HG03066 (cell line): ENCODE measurements at regions not wholly inside any gene's neighbourhood (a gene's known extent, or its start where the extent isn't known, plus 50 kb on each side); places are given as distances from the start of the nearest gene placed in this dataset.

ENCODE experiments used
- ATAC-seq: cut with Tn5 transposase; IDR thresholded peaks from one replicate; pipeline ENCODE4 v1.9.1; 2021; ENCODE audit warnings: low read depth; ENCODE audit not compliant: unreplicated experiment

- no peak for ATAC-seq
Observed at GRCh38 chr1:34686531-34686930, 68.3 kb upstream of the GJB5 start.

DNA sequence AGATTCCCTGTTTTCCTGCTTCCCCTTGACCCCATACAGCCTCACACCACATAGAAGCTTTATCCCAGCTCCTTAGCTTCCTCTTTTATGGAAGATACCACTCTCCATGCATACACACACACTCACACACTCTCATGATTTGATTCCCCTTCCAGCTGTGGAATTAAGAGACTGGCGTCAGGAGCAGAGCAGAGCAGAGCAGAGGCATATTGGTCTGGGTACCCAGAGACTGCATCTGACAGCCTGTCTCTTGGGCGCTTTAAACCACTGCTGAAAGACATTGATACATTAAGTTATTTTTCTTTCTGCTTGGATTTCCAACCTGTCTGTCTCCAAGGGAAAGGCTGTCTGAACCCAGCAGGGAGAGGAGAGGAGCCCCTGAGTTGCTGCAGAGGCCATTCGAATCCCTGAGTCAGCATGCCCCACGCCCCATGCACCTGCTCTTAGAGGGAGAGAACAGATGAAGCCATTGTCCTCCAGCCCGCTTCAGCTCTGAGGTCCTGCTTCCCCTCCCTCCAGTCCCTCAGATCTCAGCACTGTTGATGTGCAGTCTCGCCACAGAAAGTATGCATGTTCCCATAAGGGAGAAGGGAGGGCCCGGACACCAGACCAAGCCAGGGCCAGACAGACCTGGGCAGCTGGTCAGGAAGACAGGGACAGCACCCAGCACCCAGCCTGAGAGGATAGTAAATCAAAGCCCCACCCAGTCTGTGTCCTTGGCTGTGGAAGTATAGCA is 66.7 kb upstream of the GJB5 start:
- ATAC-seq = no peak

DNA sequence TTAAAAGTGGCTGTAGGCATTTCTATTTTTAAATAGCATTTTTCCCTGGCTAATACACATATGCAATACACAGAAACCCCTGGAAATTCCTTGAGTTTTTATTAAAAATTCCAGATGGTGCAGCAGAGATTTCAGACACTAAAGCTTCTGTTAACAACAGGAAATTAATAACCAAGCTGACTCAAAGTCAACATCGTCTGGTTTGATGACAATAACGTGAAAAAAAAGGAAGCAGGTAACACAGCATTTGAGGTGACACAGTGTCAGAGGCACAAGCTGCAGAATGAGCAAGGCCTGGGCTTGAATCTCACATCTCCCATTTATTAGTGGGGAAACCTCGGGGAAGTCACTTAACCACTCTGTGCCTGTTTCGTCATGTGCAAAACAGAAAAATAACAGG is 64.6 kb upstream of the GJB5 start:
- ATAC-seq = no peak

DNA sequence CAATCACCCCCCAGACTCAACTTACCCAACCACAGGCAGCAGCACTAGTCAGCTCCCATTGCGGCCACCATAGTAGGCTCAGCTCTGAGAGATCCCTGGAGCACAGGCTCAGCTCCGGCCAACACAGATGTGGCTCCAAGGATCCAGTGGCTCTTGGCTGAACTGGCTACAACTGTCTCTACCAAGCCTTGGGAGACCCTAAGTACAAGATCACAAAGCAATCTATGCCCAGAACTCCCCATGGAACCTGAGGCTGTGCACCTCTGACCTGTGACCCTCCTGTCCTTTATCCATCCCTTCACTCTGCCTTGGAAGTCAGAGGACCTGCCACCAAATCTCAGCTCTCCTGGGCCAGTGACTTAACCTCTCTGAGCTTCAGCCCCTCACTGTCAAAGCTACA is 61.8 kb upstream of the GJB5 start:
- no peak for ATAC-seq

DNA sequence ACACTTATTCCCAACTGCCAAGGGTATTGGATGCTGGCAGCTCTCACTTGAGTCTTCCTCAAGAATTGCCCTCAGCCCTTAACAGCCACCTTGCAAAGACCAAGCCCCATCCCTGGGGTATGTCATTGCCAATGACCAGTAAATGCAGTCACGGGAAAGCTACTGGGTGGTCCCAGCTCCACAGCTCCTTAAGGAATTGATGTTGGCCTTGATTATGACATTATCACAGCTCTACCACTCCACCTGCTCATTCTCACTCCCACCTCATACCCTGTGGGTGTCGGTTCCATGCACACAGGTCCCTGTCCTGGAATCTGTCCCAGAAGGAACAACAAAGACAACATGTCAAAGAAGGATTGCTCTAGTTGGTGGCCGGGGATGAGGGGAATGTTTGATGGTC is 60.5 kb upstream of the GJB5 start:
- no peak for ATAC-seq

DNA sequence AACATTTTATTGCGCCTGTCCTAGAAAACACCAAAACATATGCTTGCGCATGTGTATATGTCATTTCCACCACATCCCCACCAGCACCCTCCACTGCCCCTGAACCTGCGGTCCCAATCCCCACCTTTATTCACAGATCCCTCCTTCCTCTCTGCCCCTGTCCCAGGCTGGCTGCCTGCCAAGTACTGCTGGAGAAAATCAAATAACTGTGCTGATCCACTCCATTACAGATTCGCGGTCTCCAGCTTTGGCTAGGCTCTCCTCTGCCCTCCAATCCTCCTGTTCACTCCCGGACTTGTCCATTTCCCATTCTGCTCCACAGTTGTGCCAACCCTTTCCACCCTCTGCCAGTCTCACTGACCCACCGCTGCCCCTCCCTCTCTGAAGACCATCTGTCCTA is 59.3 kb upstream of the GJB5 start:
- ATAC-seq = no peak

DNA sequence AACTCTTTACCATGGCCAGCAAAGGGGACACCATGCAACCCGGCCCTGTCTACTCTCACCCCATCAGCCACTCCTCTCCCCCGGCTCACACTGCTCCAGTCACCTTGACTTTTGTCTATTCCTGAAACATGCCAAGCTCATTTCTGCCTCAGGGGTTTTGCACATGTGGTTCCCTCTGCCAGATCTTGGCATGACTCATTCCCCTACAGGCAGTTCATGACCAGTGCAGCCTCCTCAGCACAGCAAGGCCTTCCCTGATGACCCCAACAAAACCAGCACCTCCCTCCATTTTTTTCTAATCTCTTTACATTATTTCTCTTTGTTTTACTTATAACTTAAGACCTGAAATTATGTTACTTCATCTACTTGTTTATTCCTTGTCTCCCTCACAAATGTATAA is 58.6 kb upstream of the GJB5 start:
- no peak for ATAC-seq

GRCh38 chr1:34696981-34697380 is 57.9 kb upstream of the GJB5 start:
- no peak for ATAC-seq

GRCh38 chr1:34697818-34698217 is 57.0 kb upstream of the GJB5 start:
- no peak for ATAC-seq

- no peak for ATAC-seq
Observed at GRCh38 chr1:34701326-34702060, 53.4 kb upstream of the GJB5 start.
